Choroid plexus epithelial cell (primary cell): ENCODE measurements at regions not wholly inside any gene's neighbourhood (a gene's known extent, or its start where the extent isn't known, plus 50 kb on each side); places are given as distances from the start of the nearest gene placed in this dataset.
"Not testable (repeated sequence)": the region's sequence is repeated elsewhere in the genome, so short reads cannot be mapped to it uniquely, and the experiment has no call there.

Experiments
- DNase-seq: peaks from one replicate; pipeline ENCODE4 v3.0.0-alpha.2; 2010; ENCODE audit warnings: low read depth
- H3K4me3 ChIP-seq: 2 replicates; pipeline ENCODE4 v1.5.1; 2011; ENCODE audit warnings: low read depth, mild to moderate bottlenecking, control low read depth, low read length, moderate library complexity
- CTCF ChIP-seq: conservative IDR thresholded peaks from 2 replicates; pipeline ENCODE4 v1.5.1; 2011; ENCODE audit warnings: low read depth, mild to moderate bottlenecking, control low read depth, inconsistent platforms, low read length, moderate library complexity

GRCh38 chr11:134589129-134589528 lies 177.1 kb upstream of the B3GAT1 start:
- TF ChIP-seq CTCF, result no peak
- no peak overlapping the region for H3K4me3 ChIP-seq
- no peak for DNase-seq

DNA sequence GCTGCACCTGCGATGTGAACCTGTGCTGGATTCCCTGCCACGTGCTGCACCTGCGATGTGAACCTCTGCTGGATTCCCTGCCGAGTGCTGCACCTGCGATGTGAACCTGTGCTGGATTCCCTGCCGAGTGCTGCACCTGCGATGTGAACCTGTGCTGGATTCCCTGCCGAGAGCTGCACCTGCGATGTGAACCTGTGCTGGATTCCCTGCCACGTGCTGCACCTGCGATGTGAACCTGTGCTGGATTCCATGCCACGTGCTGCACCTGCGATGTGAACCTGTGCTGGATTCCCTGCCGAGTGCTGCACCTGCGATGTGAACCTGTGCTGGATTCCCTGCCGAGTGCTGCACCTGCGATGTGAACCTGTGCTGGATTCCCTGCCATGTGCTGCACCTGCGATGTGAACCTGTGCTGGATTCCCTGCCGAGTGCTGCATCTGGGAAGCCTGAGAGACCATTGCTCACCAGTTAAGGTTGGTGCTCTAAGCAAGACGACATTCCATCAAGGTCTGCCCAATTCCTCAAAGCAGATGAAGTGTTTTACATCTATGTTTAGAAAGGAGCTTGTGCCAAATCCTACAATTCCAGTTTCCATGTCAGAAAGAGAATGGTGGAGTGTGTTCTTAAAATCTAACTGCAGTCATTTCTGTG lies 176.5 kb upstream of the B3GAT1 start:
- not testable (repeated sequence) for DNase-seq, H3K4me3 ChIP-seq

- H3K4me3 ChIP-seq, result no peak overlapping the region
- no peak for DNase-seq
- TF ChIP-seq CTCF, result no peak
Observed at GRCh38 chr11:134587345-134587744, 175.3 kb upstream of the B3GAT1 start.

DNA sequence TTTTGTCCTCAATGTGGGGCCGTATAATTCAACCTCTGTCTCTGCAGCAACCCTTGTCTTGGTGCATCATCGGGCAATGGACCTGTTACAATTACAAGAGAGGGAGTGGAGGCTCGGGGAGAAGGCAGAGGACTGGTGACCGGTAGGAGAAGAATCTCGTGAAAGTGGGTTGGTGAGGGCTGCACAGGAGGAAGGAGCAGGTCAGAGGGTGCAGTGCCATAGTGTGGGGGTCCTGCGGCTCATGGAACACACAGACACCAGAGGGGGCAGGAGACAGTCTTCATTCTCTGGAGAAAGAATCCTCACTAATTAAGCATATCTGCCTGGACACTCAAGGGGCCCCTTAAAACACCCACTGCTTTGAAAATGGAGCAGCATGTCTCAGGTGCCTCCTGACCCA lies 174.7 kb upstream of the B3GAT1 start:
- TF ChIP-seq CTCF, result no peak
- no peak overlapping the region for H3K4me3 ChIP-seq
- DNase-seq, result no peak

DNA sequence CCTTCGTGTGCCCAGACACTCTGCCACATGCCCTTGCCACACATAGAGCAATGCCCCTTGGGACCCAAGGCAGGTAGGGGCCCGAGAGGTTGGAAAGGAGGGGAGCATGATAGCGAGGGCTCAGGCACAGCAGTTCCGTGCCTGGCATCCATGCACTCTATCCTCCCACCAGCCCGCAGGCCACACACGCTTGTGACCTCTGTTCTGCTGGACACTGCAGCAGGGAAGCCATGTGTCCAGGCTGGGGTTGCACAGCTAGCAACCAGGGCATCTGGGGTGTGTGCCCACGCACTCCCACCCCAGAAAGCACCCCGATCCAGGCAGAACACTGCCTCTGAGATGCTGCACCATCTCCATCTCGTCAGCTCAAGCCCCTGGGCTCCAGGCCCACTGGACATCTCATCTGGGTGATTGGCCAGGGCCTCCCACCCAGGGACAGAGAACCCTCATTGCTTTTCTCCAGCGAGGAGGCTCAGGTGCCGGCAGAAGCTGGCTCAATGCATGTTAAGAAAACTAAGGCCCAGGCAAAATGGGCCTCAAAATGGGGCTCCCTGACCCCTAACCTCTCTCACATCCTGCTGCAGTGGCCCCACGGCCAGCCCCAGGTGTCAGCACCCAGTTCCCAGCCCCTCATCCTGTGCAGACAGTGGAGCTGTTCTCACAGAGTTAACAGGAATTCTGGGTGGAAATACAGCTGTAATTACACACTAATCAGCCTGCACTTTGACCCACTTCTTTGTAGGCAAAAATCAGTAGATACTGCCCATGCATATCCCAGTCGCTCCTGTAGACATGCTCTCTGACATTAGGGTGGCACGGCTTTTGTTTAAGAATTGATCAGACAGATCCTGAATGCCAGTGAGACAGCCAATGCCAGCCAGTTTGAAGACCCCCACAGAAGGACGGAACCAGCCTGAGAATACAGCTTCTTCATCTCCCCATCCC lies 173.9 kb upstream of the B3GAT1 start:
- DNase-seq, result no peak
- H3K4me3 ChIP-seq, result no peak overlapping the region
- TF ChIP-seq CTCF, result no peak

DNA sequence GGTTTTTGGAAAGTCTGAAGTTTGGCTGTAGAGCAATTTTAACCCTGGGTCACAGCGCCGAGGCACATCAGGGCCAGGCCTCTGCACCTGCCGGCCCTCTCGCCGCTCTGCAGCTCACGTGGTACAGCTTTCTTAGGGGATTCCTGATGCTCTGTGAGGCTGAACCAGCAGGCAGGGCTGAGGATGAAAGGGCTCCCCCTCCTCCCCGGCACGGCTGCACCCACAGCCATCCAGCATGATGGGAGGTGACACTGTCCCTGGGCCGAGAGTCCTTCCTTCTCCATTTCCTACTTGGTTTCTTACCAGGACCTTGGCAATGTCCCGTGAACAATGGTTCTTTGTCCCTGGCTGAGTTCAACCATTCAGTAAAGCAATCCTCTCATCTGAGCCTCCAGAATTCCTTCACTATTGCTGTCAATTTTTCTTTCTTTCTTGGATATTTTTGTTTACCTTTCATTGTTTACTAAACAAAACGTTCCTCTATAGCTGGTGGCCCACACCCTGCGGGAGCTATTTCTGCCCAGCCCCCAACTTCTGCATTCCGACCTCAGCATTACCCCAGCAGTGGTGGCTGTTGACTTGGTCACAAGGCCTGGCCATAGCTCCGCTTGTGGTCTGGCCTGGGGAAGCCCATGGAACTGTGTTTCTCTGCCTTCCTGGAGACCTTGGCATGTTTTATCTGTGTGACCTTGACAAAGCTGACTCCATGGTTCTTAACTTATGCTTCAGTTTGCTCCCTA lies 172.8 kb upstream of the B3GAT1 start:
- TF ChIP-seq CTCF, result no peak
- no peak overlapping the region for H3K4me3 ChIP-seq
- no peak for DNase-seq

- TF ChIP-seq CTCF, result no peak
- no peak for DNase-seq
- H3K4me3 ChIP-seq, result no peak overlapping the region
Observed at GRCh38 chr11:134584001-134584561, 172.0 kb upstream of the B3GAT1 start.
